Urothelium cell line (cell line): ENCODE measurements at regions not wholly inside any gene's neighbourhood (a gene's known extent, or its start where the extent isn't known, plus 50 kb on each side); places are given as distances from the start of the nearest gene placed in this dataset.

Experiments
- DNase-seq: peaks from one replicate; pipeline ENCODE4 v3.0.0; 2011; ENCODE audit warnings: low spot score, mixed read lengths
- FAIRE-seq: peaks from 2 replicates; lab custom pipeline; 2011; peaks lifted over from hg19 to GRCh38; lab: Jason Lieb, UNC

DNA sequence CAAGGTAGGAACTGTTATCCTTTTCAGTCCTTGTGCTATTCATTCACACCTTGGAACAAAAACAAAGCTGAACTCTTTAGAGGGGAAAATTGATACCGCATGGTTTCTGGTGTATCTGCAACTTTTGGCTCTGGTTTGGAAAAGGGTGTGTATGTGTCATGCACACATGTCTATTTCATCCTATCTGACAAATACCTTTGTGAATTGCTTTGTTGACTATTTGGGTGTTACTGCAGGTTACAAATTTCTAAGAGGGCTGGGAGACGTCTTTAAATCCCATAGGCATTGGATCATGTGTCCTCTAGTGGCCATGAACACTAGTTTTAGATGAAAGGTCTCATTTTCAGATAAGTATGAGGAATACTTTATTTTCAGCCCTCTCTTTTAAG, 59.9 kb upstream of the IFNG-AS1 start:
- DNase-seq (no peak), FAIRE-seq (no peak)

DNA sequence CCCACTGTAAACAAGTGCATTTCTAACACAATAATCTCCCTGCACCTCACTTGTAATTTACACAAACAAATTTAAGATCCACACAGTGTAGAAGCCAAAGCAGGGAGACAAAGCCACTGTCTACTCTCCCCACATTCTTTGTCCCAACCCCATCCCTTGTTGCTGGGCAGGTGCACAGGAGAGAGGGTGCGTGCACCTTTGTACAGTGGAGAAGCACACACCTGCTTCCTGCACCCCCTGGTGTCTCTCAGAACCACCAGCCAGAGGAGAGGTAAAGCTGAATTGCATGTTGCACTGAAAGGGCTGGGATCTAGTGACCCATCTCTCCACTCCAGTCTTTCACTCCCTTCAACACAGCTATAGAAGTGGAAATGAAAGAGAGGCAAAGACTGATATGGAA, 51.4 kb upstream of the IFNG-AS1 start:
- FAIRE-seq = no peak
- DNase-seq = no peak
